ENCODE measurements at regions not wholly inside any gene's neighbourhood (a gene's known extent, or its start where the extent isn't known, plus 50 kb on each side); places are given as distances from the start of the nearest gene placed in this dataset.

GRCh38 chr7:77473229-77474005, 57.3 kb upstream of the GSAP start:
- H4K20me1 ChIP-seq (ENCODE audit: control insufficient read depth, insufficient read depth), result no peaks in the 10 kb centered on the region
- H3K36me3 ChIP-seq (ENCODE audit: control insufficient read depth in 2 of 2, insufficient read depth in 2 of 2, low read length in 1 of 2), result no peaks in the 10 kb centered on the region
- intact Hi-C loops (cut with micrococcal nuclease; ENCODE audit: unreplicated experiment), result no loop called here
- in situ Hi-C loops (cut with MboI), result no loop called here
- H3K9ac ChIP-seq (ENCODE audit: control insufficient read depth, insufficient read depth, low read length), result no peak overlapping the region
- H3K4me3 ChIP-seq, result no peak overlapping the region
- ChIA-PET RAD21 (ENCODE audit: unreplicated experiment) (interaction anchor here (0.7 to 1.2 kb wide), 3 partner anchors 10 to 91 kb away, joined by 3 read pairs; no protein-coding TSS in a partner anchor), POLR2A (interaction anchor here (0.6 kb wide), 1 partner anchor 41 kb away, joined by 9 read pairs; no protein-coding TSS in a partner anchor), CTCF (interaction anchor here (1.2 kb wide), 1 partner anchor 55 kb away, joined by 3 read pairs; no protein-coding TSS in a partner anchor), SMC1A (ENCODE audit: uncharacterized antibody, unreplicated experiment) (interaction anchor here (0.6 to 2.7 kb wide), 5 partner anchors 11 to 451 kb away, joined by 3 to 7 read pairs (median 3); no protein-coding TSS in a partner anchor)
- H3K27me3 ChIP-seq (replicated peaks in 1 of 2; ENCODE audit: control insufficient read depth in 2 of 2, insufficient read depth in 2 of 2, low read length in 1 of 2), result no peaks in the 10 kb centered on the region
- no peak for FAIRE-seq
- H3K79me2 ChIP-seq (ENCODE audit: control insufficient read depth, insufficient read depth, low read length), result no peaks in the 10 kb centered on the region
- DNase-seq (ENCODE audit: low read depth, low spot score), result no peak
- no peaks in the 10 kb centered on the region for H3K9me3 ChIP-seq (replicated peaks; ENCODE audit: control insufficient read depth, insufficient read depth, low read length)
- WGBS (ENCODE audit: insufficient coverage, insufficient replicate concordance, low lambda C conversion rate, missing lambda C conversion rate), result 45% methylated on average over 8 of the region's 8 CpGs
- no TSS peak for BruUV-seq (replicated peaks)
- peak; percentile 68 for ATAC-seq
- peak overlapping the region; percentile 13; the same call in 1 of the 2 replicates for H3K4me2 ChIP-seq (ENCODE audit: control insufficient read depth, insufficient read depth)
- H3K4me1 ChIP-seq (ENCODE audit: control insufficient read depth, insufficient read depth, low read length), result no peaks in the 10 kb centered on the region
- no peak overlapping the region for H3K27ac ChIP-seq (ENCODE audit: control insufficient read depth, insufficient read depth)
- TF ChIP-seq CREB1 (IDR thresholded peaks at IDR 0.05; ENCODE audit: low read depth), result no peak
- TF ChIP-seq SPI1 (IDR thresholded peaks at IDR 0.05; ENCODE audit: borderline replicate concordance, insufficient read depth, low read depth, low read length), result peak; percentile 32; the same call in 1 of the 2 replicates
- TF ChIP-seq RFX5 (IDR thresholded peaks at IDR 0.05; ENCODE audit: low read depth, low read length), result no peak
- TF ChIP-seq CHD4 (IDR thresholded peaks at IDR 0.05), result no peak
- no peak for TF ChIP-seq WRNIP1 (IDR thresholded peaks at IDR 0.05; ENCODE audit: borderline replicate concordance, low read depth, low read length)
- peak overlapping the region; percentile 58 for H2AFZ ChIP-seq (ENCODE audit: control insufficient read depth, low read depth, low read length)

GRCh38 chr7:77469927-77470326, 53.8 kb upstream of the GSAP start:
- DNase-seq (ENCODE audit: low read depth, low spot score), result no peak
- SMC1A ChIA-PET (ENCODE audit: uncharacterized antibody, unreplicated experiment), result interaction anchor here (0.8 to 1.1 kb wide), 2 partner anchors 42 to 182 kb away, joined by 3 read pairs; no protein-coding TSS in a partner anchor
- no peaks in the 10 kb centered on the region for H3K36me3 ChIP-seq (ENCODE audit: control insufficient read depth in 2 of 2, insufficient read depth in 2 of 2, low read length in 1 of 2)
- 100% methylated on average over 1 of the region's 1 CpG for WGBS (ENCODE audit: insufficient coverage, insufficient replicate concordance, low lambda C conversion rate, missing lambda C conversion rate)
- no peak overlapping the region for H3K4me2 ChIP-seq (ENCODE audit: control insufficient read depth, insufficient read depth)
- no TSS peak for BruUV-seq (replicated peaks)
- no peaks in the 10 kb centered on the region for H4K20me1 ChIP-seq (ENCODE audit: control insufficient read depth, insufficient read depth)
- RAD21 ChIA-PET (ENCODE audit: unreplicated experiment), result no interaction called here
- no peaks in the 10 kb centered on the region for H3K27me3 ChIP-seq (replicated peaks in 1 of 2; ENCODE audit: control insufficient read depth in 2 of 2, insufficient read depth in 2 of 2, low read length in 1 of 2)
- CTCF ChIA-PET, result interaction anchor here (1.0 kb wide), 1 partner anchor 44 kb away, joined by 4 read pairs; no protein-coding TSS in a partner anchor
- in situ Hi-C loops (cut with MboI) (no loop called here), intact Hi-C loops (cut with micrococcal nuclease; ENCODE audit: unreplicated experiment) (no loop called here)
- POLR2A ChIA-PET, result no interaction called here
- H3K9ac ChIP-seq (ENCODE audit: control insufficient read depth, insufficient read depth, low read length), result no peak overlapping the region
- ATAC-seq, result no peak
- H3K27ac ChIP-seq (ENCODE audit: control insufficient read depth, insufficient read depth), result no peak overlapping the region
- FAIRE-seq, result no peak
- H3K9me3 ChIP-seq (replicated peaks; ENCODE audit: control insufficient read depth, insufficient read depth, low read length), result no peaks in the 10 kb centered on the region
- H2AFZ ChIP-seq (ENCODE audit: control insufficient read depth, low read depth, low read length), result no peak overlapping the region
- H3K4me3 ChIP-seq, result no peak overlapping the region
- H3K4me1 ChIP-seq (ENCODE audit: control insufficient read depth, insufficient read depth, low read length), result peaks cover 5% of the 10 kb centered on the region; the same call in 1 of the 2 replicates
- H3K79me2 ChIP-seq (ENCODE audit: control insufficient read depth, insufficient read depth, low read length), result no peaks in the 10 kb centered on the region
- TF ChIP-seq ZNF622 (IDR thresholded peaks at IDR 0.05) (no peak), USF2 (IDR thresholded peaks at IDR 0.05; ENCODE audit: borderline replicate concordance, low read depth, low read length) (no peak), SUZ12 (IDR thresholded peaks at IDR 0.05; ENCODE audit: unreplicated experiment) (no peak), ZNF687 (IDR thresholded peaks at IDR 0.05) (no peak), ZNF217 (IDR thresholded peaks at IDR 0.05) (no peak), NBN (IDR thresholded peaks at IDR 0.05) (no peak), EP300 (IDR thresholded peaks at IDR 0.05; ENCODE audit: borderline replicate concordance in 1 of 2, control insufficient read depth in 1 of 2, low read depth in 2 of 2, low read length in 2 of 2) (no peak)

Measured in GM12878 (cell line).